SKM-1 treated with dmso at 0.1 percent for 144 hours (cell line): ENCODE measurements at regions not wholly inside any gene's neighbourhood (a gene's known extent, or its start where the extent isn't known, plus 50 kb on each side); places are given as distances from the start of the nearest gene placed in this dataset.
A peak's percentile ranks its signal among the peaks of the same experiment; 100 is the strongest.

Experiments
- DNase-seq: peaks from one replicate; lab custom pipeline; 2025; ENCODE audit not compliant: unreplicated experiment; lab: John Stamatoyannopoulos, UW

GRCh38 chr2:139850254-139850890 is 1070.2 kb upstream of the NXPH2 start:
- DNase-seq = no peak

- no peak for DNase-seq
These were observed 1056.6 kb upstream of the NXPH2 start for GRCh38 chr2:139836769-139837168.

GRCh38 chr2:139835101-139835500 is 1054.9 kb upstream of the NXPH2 start:
- no peak for DNase-seq

- no peak for DNase-seq
These were observed 1047.8 kb upstream of the NXPH2 start for GRCh38 chr2:139828011-139828410.

GRCh38 chr2:139825726-139826125 is 1045.5 kb upstream of the NXPH2 start:
- no peak for DNase-seq

- DNase-seq = no peak
These were observed 1039.1 kb upstream of the NXPH2 start for GRCh38 chr2:139819273-139819796.

- DNase-seq = no peak
These were observed 1034.3 kb upstream of the NXPH2 start for GRCh38 chr2:139814458-139814857.

GRCh38 chr2:139813340-139813739 is 1033.2 kb upstream of the NXPH2 start:
- no peak for DNase-seq

GRCh38 chr2:139805441-139805840 is 1025.3 kb upstream of the NXPH2 start:
- DNase-seq = no peak

- DNase-seq = peak; percentile 49
These were observed 1018.2 kb upstream of the NXPH2 start for GRCh38 chr2:139798391-139798790.

GRCh38 chr2:139790807-139791752 is 1010.9 kb upstream of the NXPH2 start:
- peak; percentile 52 for DNase-seq

GRCh38 chr2:139790136-139790535 is 1009.9 kb upstream of the NXPH2 start:
- no peak for DNase-seq

- DNase-seq = no peak
These were observed 998.5 kb upstream of the NXPH2 start for GRCh38 chr2:139778732-139779131.

GRCh38 chr2:139773720-139774277 is 993.6 kb upstream of the NXPH2 start:
- no peak for DNase-seq

GRCh38 chr2:139769633-139770032 is 989.4 kb upstream of the NXPH2 start:
- DNase-seq = no peak

- DNase-seq = no peak
These were observed 983.5 kb upstream of the NXPH2 start for GRCh38 chr2:139763705-139764104.

GRCh38 chr2:139759000-139759505 is 978.9 kb upstream of the NXPH2 start:
- DNase-seq = no peak

- no peak for DNase-seq
These were observed 966.7 kb upstream of the NXPH2 start for GRCh38 chr2:139746901-139747300.

- no peak for DNase-seq
These were observed 964.1 kb upstream of the NXPH2 start for GRCh38 chr2:139744273-139744672.

GRCh38 chr2:139742216-139743172 is 962.3 kb upstream of the NXPH2 start:
- DNase-seq = no peak
